H1 (cell line): ENCODE measurements at regions not wholly inside any gene's neighbourhood (a gene's known extent, or its start where the extent isn't known, plus 50 kb on each side); places are given as distances from the start of the nearest gene placed in this dataset.

ENCODE experiments used
- CBX5 ChIP-seq: fragments of 300-800, 300-1000 bp; sonication (generic); IDR thresholded peaks from 2 replicates; pipeline ENCODE4 v1.7.1; 2016; ENCODE audit warnings: antibody characterized with exemption, low read length, low read depth
- CEBPB ChIP-seq: IDR thresholded peaks from 2 replicates; pipeline ENCODE4 v1.6.1; 2012; ENCODE audit warnings: low read depth, low read length
- SUZ12 ChIP-seq: fragments of 200-600 bp; sonication (generic); IDR thresholded peaks from 2 replicates; pipeline ENCODE4 v1.6.1; 2012; ENCODE audit warnings: mild to moderate bottlenecking, inconsistent platforms, low read length, moderate library complexity, mixed read lengths
- YY1 ChIP-seq: IDR thresholded peaks from 2 replicates; pipeline ENCODE4 v1.6.1; 2011; ENCODE audit warnings: low read depth, mild to moderate bottlenecking, low read length
- TF ChIP-seq, protein P1 (sequence below): fragments of 300-600 bp; sonication (generic); IDR thresholded peaks from 2 replicates; pipeline ENCODE4 v1.7.1; 2012; ENCODE audit warnings: low read length, moderate library complexity, mild to moderate bottlenecking, inconsistent platforms; ENCODE audit not compliant: insufficient replicate concordance

DNA sequence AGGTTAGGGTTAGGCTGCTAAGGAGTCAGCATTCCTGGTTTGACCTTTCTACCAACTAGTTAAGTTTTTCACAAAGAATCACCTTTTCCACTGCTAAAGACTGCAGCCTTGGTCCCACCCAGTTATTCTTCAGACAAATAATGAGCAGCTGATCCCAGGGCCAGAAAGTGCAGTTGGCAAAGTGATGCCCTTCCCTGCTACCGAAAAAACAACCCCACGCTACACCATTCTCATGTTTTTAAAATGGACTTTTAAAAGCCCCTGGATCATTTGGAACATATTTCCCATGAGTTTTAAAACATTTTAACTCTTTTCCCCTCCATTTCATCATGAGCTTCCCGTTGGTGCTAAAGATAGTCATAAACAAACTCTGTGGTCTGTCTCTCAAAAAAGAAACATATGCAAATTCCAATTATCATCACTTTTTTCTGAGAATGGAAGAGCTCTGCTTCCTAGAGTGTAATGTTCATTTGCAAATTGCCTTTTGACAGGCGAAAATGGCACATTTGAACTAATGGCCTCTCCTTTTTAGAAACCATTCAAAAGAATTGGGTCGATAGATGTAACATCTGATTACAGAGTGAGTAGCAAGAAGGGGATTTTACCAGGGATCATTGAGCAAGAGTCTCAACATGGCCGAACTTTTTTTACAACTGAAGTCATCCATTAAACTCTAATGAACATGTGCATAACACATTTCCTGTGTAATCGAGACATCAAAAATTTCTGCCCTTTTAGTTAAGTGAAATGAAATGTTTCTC is 129.3 kb upstream of the RAP1B start (continued):
- TF ChIP-seq, protein P1, sequence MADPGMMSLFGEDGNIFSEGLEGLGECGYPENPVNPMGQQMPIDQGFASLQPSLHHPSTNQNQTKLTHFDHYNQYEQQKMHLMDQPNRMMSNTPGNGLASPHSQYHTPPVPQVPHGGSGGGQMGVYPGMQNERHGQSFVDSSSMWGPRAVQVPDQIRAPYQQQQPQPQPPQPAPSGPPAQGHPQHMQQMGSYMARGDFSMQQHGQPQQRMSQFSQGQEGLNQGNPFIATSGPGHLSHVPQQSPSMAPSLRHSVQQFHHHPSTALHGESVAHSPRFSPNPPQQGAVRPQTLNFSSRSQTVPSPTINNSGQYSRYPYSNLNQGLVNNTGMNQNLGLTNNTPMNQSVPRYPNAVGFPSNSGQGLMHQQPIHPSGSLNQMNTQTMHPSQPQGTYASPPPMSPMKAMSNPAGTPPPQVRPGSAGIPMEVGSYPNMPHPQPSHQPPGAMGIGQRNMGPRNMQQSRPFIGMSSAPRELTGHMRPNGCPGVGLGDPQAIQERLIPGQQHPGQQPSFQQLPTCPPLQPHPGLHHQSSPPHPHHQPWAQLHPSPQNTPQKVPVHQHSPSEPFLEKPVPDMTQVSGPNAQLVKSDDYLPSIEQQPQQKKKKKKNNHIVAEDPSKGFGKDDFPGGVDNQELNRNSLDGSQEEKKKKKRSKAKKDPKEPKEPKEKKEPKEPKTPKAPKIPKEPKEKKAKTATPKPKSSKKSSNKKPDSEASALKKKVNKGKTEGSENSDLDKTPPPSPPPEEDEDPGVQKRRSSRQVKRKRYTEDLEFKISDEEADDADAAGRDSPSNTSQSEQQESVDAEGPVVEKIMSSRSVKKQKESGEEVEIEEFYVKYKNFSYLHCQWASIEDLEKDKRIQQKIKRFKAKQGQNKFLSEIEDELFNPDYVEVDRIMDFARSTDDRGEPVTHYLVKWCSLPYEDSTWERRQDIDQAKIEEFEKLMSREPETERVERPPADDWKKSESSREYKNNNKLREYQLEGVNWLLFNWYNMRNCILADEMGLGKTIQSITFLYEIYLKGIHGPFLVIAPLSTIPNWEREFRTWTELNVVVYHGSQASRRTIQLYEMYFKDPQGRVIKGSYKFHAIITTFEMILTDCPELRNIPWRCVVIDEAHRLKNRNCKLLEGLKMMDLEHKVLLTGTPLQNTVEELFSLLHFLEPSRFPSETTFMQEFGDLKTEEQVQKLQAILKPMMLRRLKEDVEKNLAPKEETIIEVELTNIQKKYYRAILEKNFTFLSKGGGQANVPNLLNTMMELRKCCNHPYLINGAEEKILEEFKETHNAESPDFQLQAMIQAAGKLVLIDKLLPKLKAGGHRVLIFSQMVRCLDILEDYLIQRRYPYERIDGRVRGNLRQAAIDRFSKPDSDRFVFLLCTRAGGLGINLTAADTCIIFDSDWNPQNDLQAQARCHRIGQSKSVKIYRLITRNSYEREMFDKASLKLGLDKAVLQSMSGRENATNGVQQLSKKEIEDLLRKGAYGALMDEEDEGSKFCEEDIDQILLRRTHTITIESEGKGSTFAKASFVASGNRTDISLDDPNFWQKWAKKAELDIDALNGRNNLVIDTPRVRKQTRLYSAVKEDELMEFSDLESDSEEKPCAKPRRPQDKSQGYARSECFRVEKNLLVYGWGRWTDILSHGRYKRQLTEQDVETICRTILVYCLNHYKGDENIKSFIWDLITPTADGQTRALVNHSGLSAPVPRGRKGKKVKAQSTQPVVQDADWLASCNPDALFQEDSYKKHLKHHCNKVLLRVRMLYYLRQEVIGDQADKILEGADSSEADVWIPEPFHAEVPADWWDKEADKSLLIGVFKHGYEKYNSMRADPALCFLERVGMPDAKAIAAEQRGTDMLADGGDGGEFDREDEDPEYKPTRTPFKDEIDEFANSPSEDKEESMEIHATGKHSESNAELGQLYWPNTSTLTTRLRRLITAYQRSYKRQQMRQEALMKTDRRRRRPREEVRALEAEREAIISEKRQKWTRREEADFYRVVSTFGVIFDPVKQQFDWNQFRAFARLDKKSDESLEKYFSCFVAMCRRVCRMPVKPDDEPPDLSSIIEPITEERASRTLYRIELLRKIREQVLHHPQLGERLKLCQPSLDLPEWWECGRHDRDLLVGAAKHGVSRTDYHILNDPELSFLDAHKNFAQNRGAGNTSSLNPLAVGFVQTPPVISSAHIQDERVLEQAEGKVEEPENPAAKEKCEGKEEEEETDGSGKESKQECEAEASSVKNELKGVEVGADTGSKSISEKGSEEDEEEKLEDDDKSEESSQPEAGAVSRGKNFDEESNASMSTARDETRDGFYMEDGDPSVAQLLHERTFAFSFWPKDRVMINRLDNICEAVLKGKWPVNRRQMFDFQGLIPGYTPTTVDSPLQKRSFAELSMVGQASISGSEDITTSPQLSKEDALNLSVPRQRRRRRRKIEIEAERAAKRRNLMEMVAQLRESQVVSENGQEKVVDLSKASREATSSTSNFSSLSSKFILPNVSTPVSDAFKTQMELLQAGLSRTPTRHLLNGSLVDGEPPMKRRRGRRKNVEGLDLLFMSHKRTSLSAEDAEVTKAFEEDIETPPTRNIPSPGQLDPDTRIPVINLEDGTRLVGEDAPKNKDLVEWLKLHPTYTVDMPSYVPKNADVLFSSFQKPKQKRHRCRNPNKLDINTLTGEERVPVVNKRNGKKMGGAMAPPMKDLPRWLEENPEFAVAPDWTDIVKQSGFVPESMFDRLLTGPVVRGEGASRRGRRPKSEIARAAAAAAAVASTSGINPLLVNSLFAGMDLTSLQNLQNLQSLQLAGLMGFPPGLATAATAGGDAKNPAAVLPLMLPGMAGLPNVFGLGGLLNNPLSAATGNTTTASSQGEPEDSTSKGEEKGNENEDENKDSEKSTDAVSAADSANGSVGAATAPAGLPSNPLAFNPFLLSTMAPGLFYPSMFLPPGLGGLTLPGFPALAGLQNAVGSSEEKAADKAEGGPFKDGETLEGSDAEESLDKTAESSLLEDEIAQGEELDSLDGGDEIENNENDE: no peak
- no peak for TF ChIP-seq YY1
- no peak for TF ChIP-seq SUZ12
- TF ChIP-seq CBX5: no peak
- no peak for TF ChIP-seq CEBPB
